ENCODE measurements at regions not wholly inside any gene's neighbourhood (a gene's known extent, or its start where the extent isn't known, plus 50 kb on each side); places are given as distances from the start of the nearest gene placed in this dataset.

DNA sequence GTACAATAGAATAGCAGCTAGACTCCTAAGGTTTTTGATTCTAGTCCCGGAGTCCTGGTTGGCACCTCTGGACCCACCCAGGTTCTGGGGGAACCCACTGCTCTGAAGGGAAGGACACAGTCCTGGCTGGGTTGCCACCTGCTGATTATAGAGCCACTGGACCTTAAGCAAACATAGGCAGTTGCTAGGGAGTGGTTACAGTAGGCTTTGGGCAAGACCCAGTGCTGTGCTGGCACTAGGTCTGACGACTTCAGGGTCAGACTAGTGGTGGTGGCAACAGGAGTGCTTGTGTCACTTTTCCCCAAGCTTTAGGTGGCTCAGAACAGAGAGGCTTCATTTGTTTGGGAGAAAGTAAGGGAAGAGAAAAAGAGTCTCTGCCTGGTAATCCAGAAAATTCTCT is 109.8 kb upstream of the C3orf80 start:
- DNase-seq, result no peak
- Histone ChIP-seq H3K36me3 (no peaks in the 10 kb centered on the region), H3K4me1 (no peaks in the 10 kb centered on the region), H3K4me3 (ENCODE audit: low read depth, low read length) (no peak overlapping the region), H3K27me3 (0 out of 2 replicates have a peak, but pooled peaks cover 5% of the 10 kb centered on the region), H3K9me3 (no peaks in the 10 kb centered on the region)
- TF ChIP-seq, protein P1, sequence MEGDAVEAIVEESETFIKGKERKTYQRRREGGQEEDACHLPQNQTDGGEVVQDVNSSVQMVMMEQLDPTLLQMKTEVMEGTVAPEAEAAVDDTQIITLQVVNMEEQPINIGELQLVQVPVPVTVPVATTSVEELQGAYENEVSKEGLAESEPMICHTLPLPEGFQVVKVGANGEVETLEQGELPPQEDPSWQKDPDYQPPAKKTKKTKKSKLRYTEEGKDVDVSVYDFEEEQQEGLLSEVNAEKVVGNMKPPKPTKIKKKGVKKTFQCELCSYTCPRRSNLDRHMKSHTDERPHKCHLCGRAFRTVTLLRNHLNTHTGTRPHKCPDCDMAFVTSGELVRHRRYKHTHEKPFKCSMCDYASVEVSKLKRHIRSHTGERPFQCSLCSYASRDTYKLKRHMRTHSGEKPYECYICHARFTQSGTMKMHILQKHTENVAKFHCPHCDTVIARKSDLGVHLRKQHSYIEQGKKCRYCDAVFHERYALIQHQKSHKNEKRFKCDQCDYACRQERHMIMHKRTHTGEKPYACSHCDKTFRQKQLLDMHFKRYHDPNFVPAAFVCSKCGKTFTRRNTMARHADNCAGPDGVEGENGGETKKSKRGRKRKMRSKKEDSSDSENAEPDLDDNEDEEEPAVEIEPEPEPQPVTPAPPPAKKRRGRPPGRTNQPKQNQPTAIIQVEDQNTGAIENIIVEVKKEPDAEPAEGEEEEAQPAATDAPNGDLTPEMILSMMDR (IDR thresholded peaks at IDR 0.05; ENCODE audit: low read depth, low read length), result no peak

DNA sequence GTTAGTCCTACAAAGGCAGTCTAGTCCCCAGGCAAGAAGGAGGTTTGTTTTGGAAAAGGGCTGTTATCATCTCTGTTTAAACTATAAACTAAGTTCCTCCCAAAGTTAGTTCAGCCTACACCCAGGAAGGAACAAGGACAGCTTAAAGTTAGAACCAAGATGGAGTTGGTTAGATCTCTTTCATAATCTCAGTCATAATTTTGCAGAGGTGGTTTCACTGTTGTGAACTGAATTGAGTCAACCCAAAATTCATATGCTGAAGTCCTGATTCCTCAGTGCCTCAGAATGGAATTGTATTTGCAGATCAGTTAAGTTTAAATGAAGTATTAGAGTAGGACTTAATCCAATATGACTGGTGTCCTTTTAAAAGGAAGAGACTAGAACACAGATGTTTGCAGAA is 101.0 kb upstream of the C3orf80 start:
- Histone ChIP-seq H3K4me3 (ENCODE audit: low read depth, low read length) (no peak overlapping the region), H3K9me3 (no peaks in the 10 kb centered on the region), H3K4me1 (no peaks in the 10 kb centered on the region), H3K27me3 (no peaks in the 10 kb centered on the region; the same call in 1 of the 2 replicates), H3K36me3 (no peaks in the 10 kb centered on the region)
- no peak for DNase-seq
- TF ChIP-seq, protein P1 (IDR thresholded peaks at IDR 0.05; ENCODE audit: low read depth, low read length), result no peak

DNA sequence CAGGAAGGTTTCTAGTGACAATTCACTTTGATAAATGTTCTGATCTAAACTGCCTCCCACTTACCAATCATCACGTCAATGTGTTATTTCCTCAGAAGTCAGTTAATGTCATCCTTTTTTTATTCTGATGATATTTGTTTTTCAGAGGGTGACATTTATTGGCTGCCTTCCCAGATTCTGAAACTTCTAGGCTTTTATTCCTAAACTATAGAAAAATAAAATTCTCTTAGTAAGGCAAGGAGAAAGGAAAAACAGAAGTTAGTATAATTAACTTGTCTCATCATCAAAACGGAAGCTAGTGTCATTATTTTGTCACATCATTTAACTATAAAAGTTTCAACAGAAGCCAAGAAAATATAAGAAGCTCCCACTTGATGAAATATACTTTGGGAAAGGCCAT is 100.0 kb upstream of the C3orf80 start:
- TF ChIP-seq, protein P1 (IDR thresholded peaks at IDR 0.05; ENCODE audit: low read depth, low read length), result no peak
- Histone ChIP-seq H3K4me3 (ENCODE audit: low read depth, low read length) (no peak overlapping the region), H3K4me1 (no peaks in the 10 kb centered on the region), H3K9me3 (no peaks in the 10 kb centered on the region), H3K27me3 (no peaks in the 10 kb centered on the region; the same call in 1 of the 2 replicates), H3K36me3 (no peaks in the 10 kb centered on the region)
- no peak for DNase-seq

DNA sequence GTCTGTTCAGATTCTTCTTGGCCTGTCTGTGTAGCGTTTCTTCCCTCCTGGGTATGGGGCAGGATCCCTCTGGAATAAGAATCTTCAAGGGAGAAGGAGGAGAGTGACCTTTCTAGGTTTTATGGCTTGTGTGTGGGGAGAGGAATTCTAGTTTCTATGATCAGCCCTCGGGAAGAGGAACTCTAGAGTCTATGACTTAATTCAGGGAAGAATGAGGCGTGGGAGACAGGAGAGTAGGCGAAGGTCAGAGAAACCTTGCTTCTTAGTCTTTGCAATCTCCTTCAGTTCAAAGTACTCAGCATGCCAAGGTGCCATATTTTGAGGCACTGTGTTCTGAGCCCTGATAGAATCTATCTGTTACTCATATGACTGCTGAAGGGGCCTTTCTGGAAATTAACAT is 99.2 kb upstream of the C3orf80 start:
- TF ChIP-seq, protein P1 (IDR thresholded peaks at IDR 0.05; ENCODE audit: low read depth, low read length), result no peak
- no peaks in the 10 kb centered on the region for H3K9me3 ChIP-seq
- H3K36me3 ChIP-seq, result no peaks in the 10 kb centered on the region
- DNase-seq, result no peak
- no peaks in the 10 kb centered on the region for H3K4me1 ChIP-seq
- no peak overlapping the region for H3K4me3 ChIP-seq (ENCODE audit: low read depth, low read length)
- H3K27me3 ChIP-seq, result no peaks in the 10 kb centered on the region; the same call in 1 of the 2 replicates

DNA sequence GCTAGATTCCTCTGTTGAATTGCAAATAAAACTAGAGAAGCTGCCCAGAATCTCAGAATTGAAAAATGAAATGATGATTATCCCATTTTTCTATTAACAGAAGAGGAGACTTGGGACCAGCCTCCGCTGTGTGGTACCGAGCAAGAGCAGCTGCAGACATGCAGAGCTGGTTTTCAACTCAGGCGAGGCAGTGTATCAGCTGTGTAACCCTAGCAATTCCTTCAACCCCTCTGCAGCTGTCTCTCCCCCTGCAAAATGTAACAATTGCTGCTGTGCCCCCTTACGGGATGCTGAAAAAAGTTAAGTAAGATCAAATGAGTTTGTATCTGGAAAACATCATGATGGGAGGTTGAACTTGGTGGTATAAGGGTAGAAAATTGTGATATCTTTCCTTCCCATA is 98.5 kb upstream of the C3orf80 start:
- Histone ChIP-seq H3K4me3 (ENCODE audit: low read depth, low read length) (no peak overlapping the region), H3K4me1 (no peaks in the 10 kb centered on the region), H3K27me3 (no peaks in the 10 kb centered on the region; the same call in 1 of the 2 replicates), H3K36me3 (no peaks in the 10 kb centered on the region), H3K9me3 (no peaks in the 10 kb centered on the region)
- TF ChIP-seq, protein P1 (IDR thresholded peaks at IDR 0.05; ENCODE audit: low read depth, low read length), result no peak
- DNase-seq, result no peak

DNA sequence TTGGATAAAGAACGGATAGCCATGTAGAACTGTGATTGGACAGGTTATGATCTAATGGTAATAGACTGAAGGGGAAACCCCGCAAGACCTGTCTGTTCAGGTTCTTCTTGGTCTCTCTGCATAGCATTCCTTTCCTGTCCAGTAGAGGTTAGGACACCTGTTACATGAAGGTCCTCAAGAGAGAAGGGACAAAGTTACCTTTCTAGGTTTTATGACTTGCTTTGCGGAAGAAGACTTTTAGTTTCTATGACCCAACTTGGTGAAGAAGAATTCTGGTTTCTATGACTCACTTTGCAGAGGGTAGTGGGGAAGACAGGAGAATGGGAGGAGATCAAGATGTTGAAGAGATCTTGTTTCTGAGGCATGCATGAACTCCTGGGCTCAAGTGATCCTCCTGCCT is 97.9 kb upstream of the C3orf80 start:
- TF ChIP-seq, protein P1 (IDR thresholded peaks at IDR 0.05; ENCODE audit: low read depth, low read length), result no peak
- Histone ChIP-seq H3K4me3 (ENCODE audit: low read depth, low read length) (no peak overlapping the region), H3K9me3 (no peaks in the 10 kb centered on the region), H3K4me1 (no peaks in the 10 kb centered on the region), H3K27me3 (no peaks in the 10 kb centered on the region; the same call in 1 of the 2 replicates), H3K36me3 (no peaks in the 10 kb centered on the region)
- DNase-seq, result no peak

All from BE2C (cell line).